ENCODE measurements at regions not wholly inside any gene's neighbourhood (a gene's known extent, or its start where the extent isn't known, plus 50 kb on each side); places are given as distances from the start of the nearest gene placed in this dataset.

DNA sequence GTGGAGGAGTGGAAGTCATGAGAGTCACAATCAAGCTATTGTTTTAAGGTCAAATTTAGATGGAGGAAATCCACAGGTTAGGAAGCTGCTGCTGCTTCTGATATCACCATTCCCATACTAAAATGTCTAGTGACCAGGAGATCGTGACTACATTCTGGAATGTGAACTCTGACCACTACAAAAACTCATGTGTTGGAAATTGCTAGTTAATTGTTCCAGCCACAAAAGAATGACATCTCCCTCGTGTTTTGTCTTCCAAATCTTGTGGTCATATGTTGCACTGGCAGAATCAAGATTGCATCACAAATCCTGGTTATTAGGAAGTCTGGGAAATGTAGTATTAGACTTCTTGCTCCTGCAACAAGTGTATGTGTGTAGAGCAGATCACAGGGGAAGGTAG, 441.9 kb downstream of the CD109 start:
- H3K27me3 ChIP-seq (ENCODE audit: control insufficient read depth, insufficient read depth, low read length) = no peaks in the 10 kb centered on the region
- DNase-seq (ENCODE audit: low read depth) = peak; percentile 77
- CTCF ChIA-PET = no interaction called here
- TF ChIP-seq, protein P1, sequence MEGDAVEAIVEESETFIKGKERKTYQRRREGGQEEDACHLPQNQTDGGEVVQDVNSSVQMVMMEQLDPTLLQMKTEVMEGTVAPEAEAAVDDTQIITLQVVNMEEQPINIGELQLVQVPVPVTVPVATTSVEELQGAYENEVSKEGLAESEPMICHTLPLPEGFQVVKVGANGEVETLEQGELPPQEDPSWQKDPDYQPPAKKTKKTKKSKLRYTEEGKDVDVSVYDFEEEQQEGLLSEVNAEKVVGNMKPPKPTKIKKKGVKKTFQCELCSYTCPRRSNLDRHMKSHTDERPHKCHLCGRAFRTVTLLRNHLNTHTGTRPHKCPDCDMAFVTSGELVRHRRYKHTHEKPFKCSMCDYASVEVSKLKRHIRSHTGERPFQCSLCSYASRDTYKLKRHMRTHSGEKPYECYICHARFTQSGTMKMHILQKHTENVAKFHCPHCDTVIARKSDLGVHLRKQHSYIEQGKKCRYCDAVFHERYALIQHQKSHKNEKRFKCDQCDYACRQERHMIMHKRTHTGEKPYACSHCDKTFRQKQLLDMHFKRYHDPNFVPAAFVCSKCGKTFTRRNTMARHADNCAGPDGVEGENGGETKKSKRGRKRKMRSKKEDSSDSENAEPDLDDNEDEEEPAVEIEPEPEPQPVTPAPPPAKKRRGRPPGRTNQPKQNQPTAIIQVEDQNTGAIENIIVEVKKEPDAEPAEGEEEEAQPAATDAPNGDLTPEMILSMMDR (IDR thresholded peaks at IDR 0.05; ENCODE audit: insufficient read depth, low read depth, low read length) = no peak
- POLR2A ChIA-PET = interaction anchor here (0.7 kb wide), 1 partner anchor 1299 kb away, joined by 4 read pairs; no protein-coding TSS in a partner anchor
- no peaks in the 10 kb centered on the region for H3K36me3 ChIP-seq (ENCODE audit: control insufficient read depth, insufficient read depth, low read length)
- H3K4me3 ChIP-seq (ENCODE audit: low read depth, low read length) = no peak overlapping the region

DNA sequence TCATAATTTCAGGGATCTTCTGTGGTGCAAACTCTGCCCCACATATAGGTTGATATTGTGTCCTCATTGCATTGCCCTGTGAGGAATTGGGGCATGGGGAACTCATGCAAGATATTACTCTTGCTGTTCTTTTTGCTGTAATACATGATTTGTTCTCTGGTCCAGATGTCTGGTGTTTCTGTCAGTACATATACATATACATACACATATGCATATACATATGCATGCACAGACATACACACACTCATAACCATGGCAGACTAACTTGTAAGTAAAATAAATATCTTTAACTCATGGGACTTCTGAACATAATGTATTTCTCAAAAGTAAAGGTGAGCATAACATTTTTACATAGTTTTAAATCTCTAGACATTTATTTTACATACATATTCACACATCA, 438.3 kb downstream of the CD109 start:
- H3K4me3 ChIP-seq (ENCODE audit: low read depth, low read length) = no peak overlapping the region
- POLR2A ChIA-PET = no interaction called here
- no peaks in the 10 kb centered on the region for H3K27me3 ChIP-seq (ENCODE audit: control insufficient read depth, insufficient read depth, low read length)
- TF ChIP-seq, protein P1 (IDR thresholded peaks at IDR 0.05; ENCODE audit: insufficient read depth, low read depth, low read length) = no peak
- no peaks in the 10 kb centered on the region for H3K36me3 ChIP-seq (ENCODE audit: control insufficient read depth, insufficient read depth, low read length)
- CTCF ChIA-PET = no interaction called here
- no peak for DNase-seq (ENCODE audit: low read depth)

DNA sequence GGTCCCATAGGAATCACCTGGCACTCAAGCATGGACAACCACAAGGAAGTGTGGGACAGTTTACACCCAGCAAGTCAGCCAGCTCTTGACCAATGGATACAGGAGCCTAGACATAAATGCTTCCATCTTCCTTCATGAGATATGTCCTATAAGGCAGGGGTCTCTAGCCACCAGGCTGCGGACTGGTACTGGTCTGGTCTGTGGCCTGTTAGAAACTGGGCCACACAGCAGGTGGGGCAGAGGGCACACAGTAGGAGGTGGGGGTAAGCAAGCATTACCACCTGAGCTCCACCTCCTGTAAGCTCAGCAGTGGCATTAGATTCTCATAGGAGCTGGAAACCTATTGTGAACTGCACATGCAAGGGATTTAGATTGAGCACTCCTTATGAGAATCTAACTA, 437.1 kb downstream of the CD109 start:
- no peak overlapping the region for H3K4me3 ChIP-seq (ENCODE audit: low read depth, low read length)
- CTCF ChIA-PET = no interaction called here

DNA sequence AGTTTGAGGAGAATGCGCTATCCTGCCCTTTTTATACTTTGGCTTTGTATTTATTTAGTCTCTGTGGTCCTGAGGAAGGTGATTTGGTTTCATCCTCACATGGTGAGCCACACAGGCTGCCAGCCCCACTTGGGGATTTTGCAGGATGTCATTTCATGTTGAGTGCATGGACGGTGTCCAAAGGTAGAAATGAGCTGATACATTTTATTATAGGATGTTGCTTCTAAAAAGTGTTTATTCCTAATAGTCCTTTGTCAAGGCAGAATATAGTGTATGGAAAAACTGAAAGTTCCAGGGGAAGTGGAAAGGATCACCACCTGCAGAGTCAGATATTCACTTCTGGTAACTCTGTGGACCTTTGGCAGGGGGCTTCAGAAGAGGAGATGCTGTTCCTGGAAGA, 434.6 kb downstream of the CD109 start:
- CTCF ChIA-PET = no interaction called here
- no peak overlapping the region for H3K4me3 ChIP-seq (ENCODE audit: low read depth, low read length)
- TF ChIP-seq, protein P1 (IDR thresholded peaks at IDR 0.05; ENCODE audit: insufficient read depth, low read depth, low read length) = no peak
- no peak for DNase-seq (ENCODE audit: low read depth)
- no peaks in the 10 kb centered on the region for H3K36me3 ChIP-seq (ENCODE audit: control insufficient read depth, insufficient read depth, low read length)
- POLR2A ChIA-PET = no interaction called here
- H3K27me3 ChIP-seq (ENCODE audit: control insufficient read depth, insufficient read depth, low read length) = peaks cover 3% of the 10 kb centered on the region; the same call in 1 of the 2 replicates

More for the DNA sequence above, 437.1 kb downstream of the CD109 start:
- no peak for DNase-seq (ENCODE audit: low read depth)
- POLR2A ChIA-PET = no interaction called here
- TF ChIP-seq, protein P1 (IDR thresholded peaks at IDR 0.05; ENCODE audit: insufficient read depth, low read depth, low read length) = no peak
- peaks cover 3% of the 10 kb centered on the region; the same call in 1 of the 2 replicates for H3K27me3 ChIP-seq (ENCODE audit: control insufficient read depth, insufficient read depth, low read length)
- no peaks in the 10 kb centered on the region for H3K36me3 ChIP-seq (ENCODE audit: control insufficient read depth, insufficient read depth, low read length)

DNA sequence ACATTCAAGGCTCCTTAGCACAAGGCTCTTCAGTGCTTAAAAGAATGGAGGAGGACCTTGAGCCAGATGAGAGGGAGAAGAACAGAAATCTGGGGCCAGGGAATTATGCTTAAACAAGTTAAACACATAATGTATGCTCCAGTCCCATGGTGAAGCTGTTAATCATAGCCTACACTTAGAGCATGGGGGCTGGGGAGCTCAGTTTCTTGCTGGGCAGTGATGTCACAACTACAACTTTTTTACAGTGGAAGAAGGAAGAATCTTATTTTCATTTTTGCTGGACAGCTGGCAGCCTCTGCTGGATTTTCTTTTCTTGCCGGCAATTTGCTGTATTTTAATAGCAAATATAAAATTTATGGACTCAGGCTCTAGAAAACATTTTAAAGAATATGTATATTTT, 432.5 kb downstream of the CD109 start:
- no peaks in the 10 kb centered on the region for H3K36me3 ChIP-seq (ENCODE audit: control insufficient read depth, insufficient read depth, low read length)
- no peak overlapping the region for H3K4me3 ChIP-seq (ENCODE audit: low read depth, low read length)
- ChIA-PET POLR2A (no interaction called here), CTCF (no interaction called here)
- no peak for DNase-seq (ENCODE audit: low read depth)
- peaks cover 3% of the 10 kb centered on the region; the same call in 1 of the 2 replicates for H3K27me3 ChIP-seq (ENCODE audit: control insufficient read depth, insufficient read depth, low read length)
- TF ChIP-seq, protein P1 (IDR thresholded peaks at IDR 0.05; ENCODE audit: insufficient read depth, low read depth, low read length) = no peak

Measured in BJ (cell line).